ENCODE measurements at regions not wholly inside any gene's neighbourhood (a gene's known extent, or its start where the extent isn't known, plus 50 kb on each side); places are given as distances from the start of the nearest gene placed in this dataset.

DNA sequence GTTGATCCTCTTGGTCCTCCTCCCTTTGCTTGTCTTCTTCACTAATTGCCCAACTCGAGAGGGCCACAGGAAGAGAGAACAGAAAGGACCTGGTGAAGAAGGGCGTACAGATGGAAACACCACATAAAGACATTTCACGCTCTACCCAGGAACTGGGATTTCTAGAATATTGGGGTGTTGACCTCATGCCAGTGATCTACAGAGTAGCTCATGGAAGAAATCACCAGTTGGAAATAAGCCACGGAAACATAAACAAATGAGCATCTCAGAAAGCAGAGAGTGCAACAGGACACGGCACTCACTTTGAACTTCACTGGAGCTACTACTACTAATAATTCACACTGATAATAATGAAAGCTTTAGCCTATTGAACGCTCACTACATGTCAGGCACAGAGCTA, 84.6 kb upstream of the ARHGEF3 start:
- H4K8ac ChIP-seq (ENCODE audit: low read depth in 2 of 2, low read length in 2 of 2), result no peak overlapping the region
- no peak overlapping the region for H3K4ac ChIP-seq (ENCODE audit: low read depth, low read length)
- H3K23ac ChIP-seq (ENCODE audit: low read depth, low read length), result no peak overlapping the region
- no peak overlapping the region for H3K56ac ChIP-seq (ENCODE audit: extremely low read depth, insufficient read depth, low read length)
- no peaks in the 10 kb centered on the region for H3K9me3 ChIP-seq (ENCODE audit: control insufficient read depth, insufficient read depth, low read length)
- H3K36me3 ChIP-seq (ENCODE audit: control insufficient read depth, insufficient read depth, low read length), result no peaks in the 10 kb centered on the region
- no peak overlapping the region for H2BK120ac ChIP-seq (ENCODE audit: low read depth, low read length)
- no CpG with 5 or more reads among the region's 6 CpGs for WGBS, 2 experiments (ENCODE audit: extremely low coverage in 2 of 2, insufficient read length in 1 of 2)
- dilution Hi-C loops (cut with HindIII; ENCODE audit: low sequenced_read_pairs, unreplicated experiment), result no loop called here
- intact Hi-C loops (cut with micrococcal nuclease), result no loop called here
- no peak overlapping the region for H2BK15ac ChIP-seq (ENCODE audit: low read depth, low read length)
- H3K79me1 ChIP-seq (ENCODE audit: low read depth in 1 of 2, low read length in 2 of 2), result no peaks in the 10 kb centered on the region
- no peak overlapping the region for H3K4me3 ChIP-seq (ENCODE audit: insufficient read depth, low read depth, low read length)
- H3K27me3 ChIP-seq (ENCODE audit: control insufficient read depth, insufficient read depth, low read length), result peaks cover 3% of the 10 kb centered on the region
- TF ChIP-seq MAZ (IDR thresholded peaks at IDR 0.05; ENCODE audit: borderline replicate concordance, low read depth, low read length) (no peak), NFE2L2 (IDR thresholded peaks at IDR 0.05; ENCODE audit: low read depth, low read length) (no peak), CEBPB (IDR thresholded peaks at IDR 0.05; ENCODE audit: low read depth, low read length) (no peak), POLR2A (IDR thresholded peaks at IDR 0.05; ENCODE audit: low read depth, low read length) (no peak), RAD21 (IDR thresholded peaks at IDR 0.05; ENCODE audit: low read length) (no peak), MAFK (IDR thresholded peaks at IDR 0.05; ENCODE audit: low read depth, low read length) (no peak), MXI1 (IDR thresholded peaks at IDR 0.05; ENCODE audit: borderline replicate concordance, low read depth, low read length) (no peak), RFX5 (IDR thresholded peaks at IDR 0.05; ENCODE audit: low read depth, low read length) (no peak), FOS (IDR thresholded peaks at IDR 0.05; ENCODE audit: low read depth, low read length) (no peak), CHD1 (IDR thresholded peaks at IDR 0.05; ENCODE audit: low read depth, low read length) (no peak), BHLHE40 (IDR thresholded peaks at IDR 0.05; ENCODE audit: low read depth, low read length) (no peak), RCOR1 (IDR thresholded peaks at IDR 0.05; ENCODE audit: insufficient replicate concordance, low read length) (no peak), SMC3 (IDR thresholded peaks at IDR 0.05; ENCODE audit: low read depth, low read length) (no peak)
- TF ChIP-seq, protein P1, sequence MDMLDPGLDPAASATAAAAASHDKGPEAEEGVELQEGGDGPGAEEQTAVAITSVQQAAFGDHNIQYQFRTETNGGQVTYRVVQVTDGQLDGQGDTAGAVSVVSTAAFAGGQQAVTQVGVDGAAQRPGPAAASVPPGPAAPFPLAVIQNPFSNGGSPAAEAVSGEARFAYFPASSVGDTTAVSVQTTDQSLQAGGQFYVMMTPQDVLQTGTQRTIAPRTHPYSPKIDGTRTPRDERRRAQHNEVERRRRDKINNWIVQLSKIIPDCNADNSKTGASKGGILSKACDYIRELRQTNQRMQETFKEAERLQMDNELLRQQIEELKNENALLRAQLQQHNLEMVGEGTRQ (IDR thresholded peaks at IDR 0.05; ENCODE audit: low read depth, low read length), result no peak
- TF ChIP-seq, protein P2, sequence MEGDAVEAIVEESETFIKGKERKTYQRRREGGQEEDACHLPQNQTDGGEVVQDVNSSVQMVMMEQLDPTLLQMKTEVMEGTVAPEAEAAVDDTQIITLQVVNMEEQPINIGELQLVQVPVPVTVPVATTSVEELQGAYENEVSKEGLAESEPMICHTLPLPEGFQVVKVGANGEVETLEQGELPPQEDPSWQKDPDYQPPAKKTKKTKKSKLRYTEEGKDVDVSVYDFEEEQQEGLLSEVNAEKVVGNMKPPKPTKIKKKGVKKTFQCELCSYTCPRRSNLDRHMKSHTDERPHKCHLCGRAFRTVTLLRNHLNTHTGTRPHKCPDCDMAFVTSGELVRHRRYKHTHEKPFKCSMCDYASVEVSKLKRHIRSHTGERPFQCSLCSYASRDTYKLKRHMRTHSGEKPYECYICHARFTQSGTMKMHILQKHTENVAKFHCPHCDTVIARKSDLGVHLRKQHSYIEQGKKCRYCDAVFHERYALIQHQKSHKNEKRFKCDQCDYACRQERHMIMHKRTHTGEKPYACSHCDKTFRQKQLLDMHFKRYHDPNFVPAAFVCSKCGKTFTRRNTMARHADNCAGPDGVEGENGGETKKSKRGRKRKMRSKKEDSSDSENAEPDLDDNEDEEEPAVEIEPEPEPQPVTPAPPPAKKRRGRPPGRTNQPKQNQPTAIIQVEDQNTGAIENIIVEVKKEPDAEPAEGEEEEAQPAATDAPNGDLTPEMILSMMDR (conservative IDR thresholded peaks at IDR 0.05; ENCODE audit: low read depth, low read length), result no peak
- TF ChIP-seq, protein P3, sequence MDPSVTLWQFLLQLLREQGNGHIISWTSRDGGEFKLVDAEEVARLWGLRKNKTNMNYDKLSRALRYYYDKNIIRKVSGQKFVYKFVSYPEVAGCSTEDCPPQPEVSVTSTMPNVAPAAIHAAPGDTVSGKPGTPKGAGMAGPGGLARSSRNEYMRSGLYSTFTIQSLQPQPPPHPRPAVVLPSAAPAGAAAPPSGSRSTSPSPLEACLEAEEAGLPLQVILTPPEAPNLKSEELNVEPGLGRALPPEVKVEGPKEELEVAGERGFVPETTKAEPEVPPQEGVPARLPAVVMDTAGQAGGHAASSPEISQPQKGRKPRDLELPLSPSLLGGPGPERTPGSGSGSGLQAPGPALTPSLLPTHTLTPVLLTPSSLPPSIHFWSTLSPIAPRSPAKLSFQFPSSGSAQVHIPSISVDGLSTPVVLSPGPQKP (IDR thresholded peaks at IDR 0.05; ENCODE audit: borderline replicate concordance, low read depth, low read length), result no peak
- in situ Hi-C loops (cut with MboI; ENCODE audit: low sequenced_read_pairs), result no loop called here
- H2BK20ac ChIP-seq (ENCODE audit: low read depth, low read length), result no peak overlapping the region
- H3K14ac ChIP-seq (replicated peaks; ENCODE audit: low read depth, low read length), result no peak overlapping the region
- H2AK5ac ChIP-seq (ENCODE audit: low read depth, low read length), result no peak overlapping the region
- POLR2A ChIA-PET (ENCODE audit: unreplicated experiment), result no interaction called here
- no peaks in the 10 kb centered on the region for H3K4me1 ChIP-seq (ENCODE audit: control insufficient read depth, insufficient read depth, low read length)
- H4K91ac ChIP-seq (ENCODE audit: insufficient read depth, low read depth, low read length), result no peak overlapping the region
- H3K4me2 ChIP-seq (ENCODE audit: low read depth, low read length), result no peak overlapping the region
- CTCF ChIA-PET, result no interaction called here
- H4K5ac ChIP-seq (ENCODE audit: low read depth, low read length), result no peak overlapping the region
- no peak for DNase-seq
- BruUV-seq (replicated peaks), result no TSS peak
- no peak overlapping the region for H2BK5ac ChIP-seq (ENCODE audit: low read depth, low read length, poor library complexity, severe bottlenecking)
- no peaks in the 10 kb centered on the region for H4K20me1 ChIP-seq (ENCODE audit: insufficient read depth, low read length)
- no peak overlapping the region for H2AK9ac ChIP-seq (replicated peaks; ENCODE audit: low read depth, low read length, poor library complexity)
- no peak overlapping the region for H2AFZ ChIP-seq (replicated peaks; ENCODE audit: low read length, poor library complexity)
- H3K18ac ChIP-seq (ENCODE audit: low read depth, low read length), result no peak overlapping the region
- no peak overlapping the region for H3K27ac ChIP-seq (ENCODE audit: insufficient read depth, low read length)
- ATAC-seq (ENCODE audit: low read depth), result no peak
- no peak overlapping the region for H3K9ac ChIP-seq (ENCODE audit: low read depth, low read length)
- no peaks in the 10 kb centered on the region for H3K9me1 ChIP-seq (ENCODE audit: insufficient read depth, low read length)
